NT2/D1 (cell line): ENCODE measurements at regions not wholly inside any gene's neighbourhood (a gene's known extent, or its start where the extent isn't known, plus 50 kb on each side); places are given as distances from the start of the nearest gene placed in this dataset.

Experiments used
- DNase-seq: peaks from one replicate; pipeline ENCODE4 v3.0.0-alpha.2; 2011; ENCODE audit warnings: low read depth, low spot score
- H3K27me3 ChIP-seq: 2 replicates; pipeline ENCODE4 v1.6.0; 2011; ENCODE audit warnings: mild to moderate bottlenecking; ENCODE audit not compliant: insufficient read length, insufficient read depth
- H3K36me3 ChIP-seq: 2 replicates; pipeline ENCODE4 v1.6.1; 2011; ENCODE audit warnings: mild to moderate bottlenecking, low read length, mixed read lengths; ENCODE audit not compliant: insufficient read depth, insufficient read length
- H3K4me1 ChIP-seq: 2 replicates; pipeline ENCODE4 v1.5.1; 2011; ENCODE audit not compliant: insufficient read depth, insufficient read length
- H3K4me3 ChIP-seq: 2 replicates; pipeline ENCODE4 v1.5.1; 2011; ENCODE audit warnings: low read depth; ENCODE audit not compliant: insufficient read length
- H3K9ac ChIP-seq: 2 replicates; pipeline ENCODE4 v1.6.0; 2011; ENCODE audit warnings: low read depth; ENCODE audit not compliant: insufficient read length
- H3K9me3 ChIP-seq: 2 replicates; pipeline ENCODE4 v1.5.1; 2011; ENCODE audit warnings: mild to moderate bottlenecking, low read length; ENCODE audit not compliant: insufficient read depth
- SUZ12 ChIP-seq: IDR thresholded peaks from 2 replicates; pipeline ENCODE4 v1.6.1; 2011; ENCODE audit not compliant: insufficient read length, insufficient read depth; ENCODE audit errors: extremely low read depth
- YY1 ChIP-seq: IDR thresholded peaks from 2 replicates; pipeline ENCODE4 v1.6.1; 2011; ENCODE audit not compliant: insufficient read length, insufficient read depth
- ZNF274 ChIP-seq: IDR thresholded peaks from 2 replicates; pipeline ENCODE4 v1.6.1; 2011; ENCODE audit warnings: mild to moderate bottlenecking, low read depth, low read length

DNA sequence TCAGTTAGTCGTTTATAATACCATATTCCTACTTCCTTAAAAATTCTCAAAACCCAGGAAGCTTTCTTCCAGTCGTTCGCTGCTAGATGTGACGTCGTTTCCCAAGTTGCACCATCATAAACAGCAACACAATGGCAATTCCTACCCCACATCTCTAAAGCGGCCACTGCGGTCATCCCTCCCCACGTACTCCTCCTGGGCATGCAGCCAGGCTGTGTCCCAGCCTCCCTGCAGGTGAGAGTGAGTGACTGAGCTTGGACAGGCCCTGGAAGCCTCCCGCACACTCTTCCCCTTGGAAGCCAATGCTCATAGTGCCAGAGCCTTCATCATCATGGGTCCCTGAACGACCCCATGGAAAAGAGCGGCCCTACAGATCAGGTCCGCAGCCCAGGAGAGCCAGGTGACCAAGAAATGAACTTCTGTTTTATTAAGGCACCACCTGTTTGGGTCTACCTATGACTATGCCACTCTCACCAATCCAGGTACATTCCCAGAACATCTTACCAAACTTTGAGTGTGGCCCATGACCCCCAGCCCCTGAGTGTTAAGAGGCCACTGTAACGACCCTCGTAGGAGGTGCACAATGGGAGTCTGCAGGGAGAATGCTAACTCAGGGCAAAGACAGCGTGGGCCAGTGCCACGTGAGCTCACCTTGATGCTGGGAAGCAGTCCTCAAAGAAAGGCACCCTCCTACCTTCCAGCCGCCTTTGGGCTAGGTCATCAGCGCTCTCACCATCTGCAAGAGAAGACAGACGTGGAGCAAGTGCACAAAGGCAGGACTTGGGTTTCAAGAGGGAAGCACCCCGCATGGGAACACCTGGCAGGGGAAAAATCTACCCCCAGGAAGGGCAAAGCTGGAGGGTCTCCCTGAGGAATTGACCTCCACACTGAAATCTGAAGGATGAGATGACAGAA lies 74.7 kb upstream of the RAB6C start:
- Histone ChIP-seq H3K36me3 (no peaks in the 10 kb centered on the region), H3K9me3 (no peaks in the 10 kb centered on the region), H3K27me3 (peaks cover 5% of the 10 kb centered on the region), H3K4me3 (no peak overlapping the region), H3K4me1 (peaks cover 5% of the 10 kb centered on the region), H3K9ac (no peak overlapping the region)
- TF ChIP-seq YY1: no peak
- TF ChIP-seq ZNF274: no peak
- TF ChIP-seq SUZ12: no peak
- DNase-seq: no peak

DNA sequence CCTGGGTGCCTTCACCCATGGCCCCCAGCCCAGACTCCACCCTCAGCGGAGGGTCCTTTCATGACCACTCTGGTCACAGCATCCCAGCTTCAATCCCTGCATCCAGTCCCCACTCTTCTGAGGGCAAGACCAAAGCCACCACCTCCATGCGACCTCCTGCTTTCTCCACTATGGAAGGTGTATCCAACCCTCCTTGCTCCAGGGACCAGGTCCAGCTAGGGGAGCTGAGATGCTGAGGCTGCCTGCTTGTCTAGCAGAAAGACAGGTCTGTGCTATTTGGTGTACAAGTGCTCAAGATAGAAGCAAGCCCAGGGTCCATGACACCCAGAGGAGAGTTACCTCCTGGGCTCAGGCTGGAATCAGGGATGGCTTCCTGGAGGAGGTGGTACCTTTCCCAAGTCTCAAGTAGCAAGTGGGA lies 73.8 kb upstream of the RAB6C start:
- Histone ChIP-seq H3K4me1 (peaks cover 5% of the 10 kb centered on the region), H3K4me3 (no peak overlapping the region), H3K9me3 (no peaks in the 10 kb centered on the region), H3K27me3 (peaks cover 5% of the 10 kb centered on the region), H3K36me3 (no peaks in the 10 kb centered on the region), H3K9ac (no peak overlapping the region)
- TF ChIP-seq YY1: no peak
- no peak for TF ChIP-seq SUZ12
- no peak for DNase-seq

DNA sequence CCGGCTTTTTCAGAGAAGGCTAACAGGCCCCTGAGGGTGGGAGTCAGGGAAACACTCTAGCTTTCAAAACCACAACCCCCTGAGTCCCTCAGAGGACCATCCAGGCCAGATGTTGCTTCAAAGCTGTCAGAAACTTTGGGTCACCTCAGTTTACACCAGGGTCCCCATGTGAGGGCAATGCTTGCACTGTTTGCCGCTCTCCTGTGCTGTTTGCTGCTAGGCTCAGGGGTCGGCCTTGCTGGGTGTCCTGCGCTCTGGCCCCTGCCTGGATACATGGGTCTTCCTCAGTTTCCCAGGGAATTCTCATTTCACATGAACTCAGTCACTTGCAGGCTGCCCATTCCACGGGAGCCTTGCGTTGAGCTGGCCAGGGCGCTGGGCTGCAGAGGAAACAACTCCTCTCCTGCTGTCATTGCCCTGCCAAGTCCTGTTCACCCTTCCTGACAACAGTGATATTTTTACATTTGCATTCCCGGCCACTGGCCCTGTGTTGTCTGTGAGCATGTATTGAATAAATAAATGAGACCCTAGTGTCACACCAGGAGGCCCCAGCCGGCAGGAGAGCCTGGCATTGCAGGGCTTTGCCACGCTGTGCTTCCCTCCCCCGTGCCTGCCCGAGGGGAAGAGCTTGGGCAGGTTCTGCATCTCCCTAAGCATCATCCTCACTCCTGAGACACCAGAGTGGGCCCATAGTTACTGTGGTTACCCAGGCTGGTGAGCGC lies 73.2 kb upstream of the RAB6C start:
- H3K27me3 ChIP-seq: peaks cover 5% of the 10 kb centered on the region
- TF ChIP-seq ZNF274 (no peak), YY1 (no peak), SUZ12 (no peak)
- no peak for DNase-seq
- no peak overlapping the region for H3K4me3 ChIP-seq
- no peaks in the 10 kb centered on the region for H3K36me3 ChIP-seq
- peaks cover 5% of the 10 kb centered on the region for H3K4me1 ChIP-seq
- no peak overlapping the region for H3K9ac ChIP-seq
- H3K9me3 ChIP-seq: no peaks in the 10 kb centered on the region

DNA sequence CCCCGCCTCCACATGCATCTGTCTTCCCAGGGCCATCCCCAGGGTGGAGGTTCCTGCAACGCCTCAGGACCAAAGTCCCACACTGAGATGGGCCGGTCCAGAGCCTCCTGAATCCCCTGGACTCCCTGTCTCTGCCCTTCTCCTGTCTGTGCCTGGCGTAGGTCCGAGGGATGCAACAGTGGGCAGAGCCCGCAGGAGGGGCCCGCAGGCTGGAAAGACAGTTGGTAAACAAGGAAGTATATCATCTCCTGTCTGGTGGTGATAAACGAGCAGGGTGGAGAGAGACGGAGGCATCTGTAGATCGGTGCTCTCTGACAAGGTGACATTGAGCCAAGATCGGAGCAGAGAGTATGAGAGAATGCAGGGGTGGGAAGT lies 72.6 kb upstream of the RAB6C start:
- no peaks in the 10 kb centered on the region for H3K9me3 ChIP-seq
- H3K27me3 ChIP-seq: peaks cover 5% of the 10 kb centered on the region
- H3K4me1 ChIP-seq: peaks cover 5% of the 10 kb centered on the region
- TF ChIP-seq ZNF274 (no peak), YY1 (no peak), SUZ12 (no peak)
- no peaks in the 10 kb centered on the region for H3K36me3 ChIP-seq
- no peak for DNase-seq
- H3K4me3 ChIP-seq: no peak overlapping the region
- no peak overlapping the region for H3K9ac ChIP-seq

DNA sequence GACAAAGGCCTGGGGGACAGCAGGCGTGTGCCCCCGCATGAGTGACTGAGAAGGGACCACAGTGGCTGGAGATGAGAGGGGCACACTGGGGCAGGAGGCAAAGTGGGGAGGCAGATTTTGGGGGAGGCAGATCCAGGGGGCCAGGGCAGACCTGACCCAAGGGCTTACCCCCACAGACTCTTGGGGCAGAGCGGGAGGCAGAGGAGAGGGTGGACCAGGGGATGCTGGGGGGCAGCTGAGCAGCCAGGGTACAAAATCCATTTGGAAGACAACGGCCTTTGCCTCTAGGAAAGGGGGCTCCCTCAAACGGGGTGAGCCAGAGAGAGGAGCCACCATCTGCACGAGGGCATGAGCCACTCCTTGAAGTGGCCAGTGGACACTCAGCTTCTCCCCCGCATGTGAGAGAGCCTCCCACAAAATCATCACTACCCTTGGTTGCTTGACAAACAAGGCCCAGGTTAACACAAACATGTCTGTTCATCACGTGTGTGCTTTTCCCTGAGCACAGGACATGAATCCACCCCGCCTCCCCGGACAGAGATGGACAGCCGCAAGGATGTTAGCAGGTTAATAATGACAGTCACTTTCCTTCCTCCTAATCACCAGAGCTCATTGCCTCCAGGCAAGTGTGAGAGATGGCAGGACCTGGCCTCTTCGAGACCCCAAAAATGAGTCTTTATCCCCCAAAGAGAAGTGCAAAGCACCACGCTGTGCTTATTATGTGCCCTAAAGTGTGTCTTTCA lies 72.0 kb upstream of the RAB6C start:
- no peak for DNase-seq
- H3K27me3 ChIP-seq: peaks cover 5% of the 10 kb centered on the region
- H3K4me1 ChIP-seq: peaks cover 5% of the 10 kb centered on the region
- no peak overlapping the region for H3K9ac ChIP-seq
- H3K36me3 ChIP-seq: no peaks in the 10 kb centered on the region
- TF ChIP-seq ZNF274 (no peak), SUZ12 (no peak), YY1 (no peak)
- no peak overlapping the region for H3K4me3 ChIP-seq
- H3K9me3 ChIP-seq: no peaks in the 10 kb centered on the region

DNA sequence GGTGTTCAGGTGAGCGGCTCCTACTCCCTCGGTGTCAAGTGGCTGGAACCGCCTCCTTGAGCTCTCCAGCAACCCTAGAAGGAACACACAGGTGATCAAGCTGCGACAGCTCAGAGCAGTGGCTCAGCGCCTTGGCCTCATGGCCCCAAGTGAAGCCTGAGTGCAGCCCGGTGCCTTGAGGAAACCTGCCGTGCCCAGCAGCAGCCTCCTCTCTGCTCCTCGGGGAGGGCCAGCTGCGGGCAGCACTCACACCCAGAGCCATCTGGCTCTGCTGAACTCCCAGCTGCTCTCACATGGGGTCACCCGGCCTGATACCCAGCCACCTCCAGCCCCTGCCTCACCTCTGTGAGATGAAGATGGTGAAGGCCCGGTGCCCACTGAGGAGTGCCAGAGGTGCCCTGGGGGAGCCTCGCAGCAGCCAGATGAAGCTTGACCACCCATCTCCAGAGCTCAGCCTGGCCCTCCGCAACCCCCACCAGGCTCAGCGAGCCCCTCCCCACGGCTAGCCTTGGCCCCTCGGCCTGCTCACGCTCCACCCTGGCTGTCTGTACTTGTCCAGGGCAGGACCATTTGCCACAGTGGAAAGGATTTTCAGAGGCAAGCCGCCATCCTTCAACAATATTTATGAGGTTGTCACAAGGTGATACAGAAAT lies 70.6 kb upstream of the RAB6C start:
- TF ChIP-seq YY1 (no peak), SUZ12 (no peak), ZNF274 (no peak)
- no peak for DNase-seq
- Histone ChIP-seq H3K4me3 (no peak overlapping the region), H3K9ac (no peak overlapping the region), H3K27me3 (peaks cover 5% of the 10 kb centered on the region), H3K4me1 (peaks cover 7% of the 10 kb centered on the region), H3K36me3 (no peaks in the 10 kb centered on the region), H3K9me3 (no peaks in the 10 kb centered on the region)
